Stimulated activated CD4-positive, alpha-beta T cell treated with anti-CD3 and anti-CD28 coated beads, TNF-alpha, amount 100 ng/mL, for 48 hours (primary cell): ENCODE measurements at regions not wholly inside any gene's neighbourhood (a gene's known extent, or its start where the extent isn't known, plus 50 kb on each side); places are given as distances from the start of the nearest gene placed in this dataset.
"Not testable (repeated sequence)": the region's sequence is repeated elsewhere in the genome, so short reads cannot be mapped to it uniquely, and the experiment has no call there.

Source experiments
- DNase-seq, 3 donors: peaks; one replicate each; pipeline ENCODE4 v3.0.0-alpha.2; 2020; ENCODE audit warnings: low read depth in 3 of 3

- not testable (repeated sequence) for DNase-seq
These were observed 214.6 kb downstream of the BLID start for GRCh38 chr11:121901417-121901816.

DNA sequence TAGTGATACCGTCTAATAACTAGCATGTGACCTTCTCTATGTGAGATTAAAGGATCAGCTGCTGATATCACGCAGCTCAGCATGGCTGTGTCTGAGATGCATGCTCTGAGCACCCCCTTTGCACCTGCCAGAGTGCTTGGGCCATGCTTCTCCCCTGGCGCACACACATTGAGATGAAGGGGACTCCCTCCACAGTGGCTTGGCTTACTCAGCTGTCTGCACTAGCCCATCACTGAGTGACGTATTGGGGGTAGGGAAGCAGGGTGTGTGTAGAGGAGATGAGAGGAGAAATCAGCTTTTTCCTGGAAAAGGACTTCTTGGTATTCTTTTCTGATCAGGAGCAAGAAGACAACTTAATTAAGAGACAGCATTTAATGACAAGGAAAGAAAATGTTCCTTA is 216.5 kb downstream of the BLID start:
- DNase-seq: no peak

DNA sequence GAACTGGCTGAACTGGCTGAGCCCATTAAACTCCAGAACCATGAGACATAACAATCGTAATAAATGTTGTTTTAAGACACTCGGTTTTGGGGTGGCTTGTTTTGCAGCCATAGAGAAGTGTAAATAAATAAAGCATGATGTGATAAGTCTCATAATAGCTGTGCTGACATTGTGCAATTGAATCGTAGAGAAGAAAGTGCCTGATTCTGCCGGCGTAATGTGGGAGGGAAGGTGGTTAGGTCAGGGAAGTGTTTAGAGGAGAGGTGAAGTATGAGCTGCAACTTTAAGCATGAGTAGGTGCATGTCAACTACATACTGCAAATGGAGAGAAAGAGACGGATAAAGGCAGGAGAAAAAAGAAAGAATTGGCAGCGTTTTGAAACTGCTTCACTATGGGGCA is 217.1 kb downstream of the BLID start:
- no peak for DNase-seq

DNA sequence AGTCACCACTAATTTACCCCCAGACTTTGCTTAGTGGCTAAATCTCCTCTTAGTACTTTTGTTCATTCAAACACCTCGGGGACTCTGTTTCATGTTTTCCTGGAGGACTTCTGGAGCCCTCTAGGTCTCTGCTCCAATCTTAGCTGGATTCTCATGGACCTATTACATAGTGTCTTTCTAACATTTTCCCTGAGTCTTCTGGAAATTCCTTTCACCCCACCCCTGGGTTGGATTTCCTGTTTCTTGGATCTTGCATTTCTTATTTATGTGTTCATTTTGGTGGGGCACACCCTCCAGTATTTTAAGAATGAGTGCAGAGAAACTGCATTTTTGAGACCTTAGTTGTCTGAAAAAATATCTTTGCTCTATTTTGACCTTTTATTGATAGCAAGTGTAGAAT is 220.1 kb downstream of the BLID start:
- no peak for DNase-seq

DNA sequence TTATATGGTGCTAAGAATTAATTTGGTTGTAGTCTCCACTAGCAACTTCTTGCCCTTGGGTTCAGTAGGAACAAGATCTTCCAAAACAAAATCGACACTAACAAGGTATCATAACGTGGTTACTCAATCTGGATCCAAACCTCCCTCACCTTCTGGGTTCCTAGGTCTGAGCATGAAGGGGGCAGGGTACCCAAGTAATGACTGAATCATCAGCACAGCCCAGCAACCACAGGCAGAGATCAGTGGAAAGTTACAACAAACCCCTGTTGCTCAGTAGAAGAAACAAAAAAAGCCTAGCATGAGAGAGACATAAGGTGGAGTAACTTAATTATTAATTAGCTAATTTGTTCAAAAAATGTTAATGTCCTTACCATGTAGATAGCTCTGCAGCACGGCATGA is 221.4 kb downstream of the BLID start:
- DNase-seq: no peak

DNA sequence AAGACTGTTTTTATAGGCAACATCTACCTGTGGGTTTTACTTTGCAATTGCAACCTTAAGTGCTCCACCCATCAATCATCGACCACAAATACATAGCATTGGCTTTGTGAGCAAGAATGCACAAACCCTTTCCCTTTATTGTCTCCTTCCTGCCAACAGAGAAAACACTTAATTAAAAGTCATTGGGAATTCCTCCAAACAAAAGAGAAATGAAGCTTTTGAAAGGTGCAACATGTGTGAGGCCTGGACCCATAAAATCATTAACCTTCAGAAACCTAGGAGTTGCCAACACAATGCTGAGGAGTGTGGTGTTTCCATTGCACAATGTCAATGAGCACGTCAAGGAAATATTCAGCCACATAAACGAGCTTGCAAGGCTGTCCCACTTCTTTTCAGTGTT is 223.2 kb downstream of the BLID start:
- DNase-seq: no peak

DNA sequence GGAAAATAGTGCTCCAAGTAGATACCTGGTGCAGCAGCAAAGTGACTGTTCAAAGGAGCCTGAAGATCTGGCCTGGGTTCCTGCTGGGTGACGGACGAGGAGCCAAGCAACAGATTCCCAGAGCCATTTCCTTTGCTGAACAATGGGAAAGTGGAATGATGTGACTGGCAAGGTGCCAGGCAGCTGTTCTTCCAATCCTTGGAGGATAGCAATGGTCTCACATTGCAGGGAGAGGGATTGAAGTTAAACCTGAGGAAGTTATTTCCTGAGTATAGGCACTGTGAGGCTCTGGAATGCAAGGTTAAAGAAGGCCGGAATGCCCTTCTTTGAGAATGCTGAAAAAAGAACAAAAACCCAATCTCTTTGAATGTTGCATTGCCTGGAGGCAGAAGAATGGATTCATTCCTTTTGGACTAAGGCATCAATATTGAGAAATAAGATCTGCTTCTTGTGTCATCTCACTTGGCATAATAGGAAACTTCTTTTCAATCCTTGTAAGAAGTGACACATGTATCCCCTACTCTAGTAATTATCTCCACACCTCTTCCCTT is 223.8 kb downstream of the BLID start:
- DNase-seq: no peak

DNA sequence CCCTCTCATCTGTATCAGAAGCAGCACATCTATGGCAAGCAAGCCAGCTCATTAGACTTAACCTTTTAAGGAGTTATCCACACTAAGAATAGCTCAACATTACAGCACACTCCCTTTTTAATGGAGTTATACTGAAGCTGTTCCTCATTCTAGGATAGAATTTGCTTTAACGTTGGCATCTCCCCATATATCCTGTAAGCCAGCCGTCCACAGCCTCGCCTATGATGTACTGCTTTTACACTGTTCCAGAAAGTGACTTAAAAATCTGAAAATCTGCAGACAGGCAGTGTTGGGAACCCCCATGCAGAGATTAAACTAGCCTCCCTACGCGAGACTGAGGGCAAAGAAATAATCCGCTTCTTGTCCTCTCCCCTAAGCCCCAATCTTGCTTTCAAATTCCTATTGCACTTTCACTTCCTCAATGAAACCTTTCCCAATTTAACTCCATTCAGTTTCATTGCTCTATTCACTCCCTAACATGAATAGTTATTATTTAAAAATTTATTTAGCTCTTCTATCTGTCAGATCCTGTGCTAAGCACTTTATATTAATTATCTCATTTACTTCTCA is 225.0 kb downstream of the BLID start:
- DNase-seq: no peak

GRCh38 chr11:121890377-121890776 is 225.6 kb downstream of the BLID start:
- no peak for DNase-seq

- no peak for DNase-seq
These were observed 226.1 kb downstream of the BLID start for GRCh38 chr11:121889931-121890330.

- no peak for DNase-seq
These were observed 226.8 kb downstream of the BLID start for GRCh38 chr11:121889186-121889585.

DNA sequence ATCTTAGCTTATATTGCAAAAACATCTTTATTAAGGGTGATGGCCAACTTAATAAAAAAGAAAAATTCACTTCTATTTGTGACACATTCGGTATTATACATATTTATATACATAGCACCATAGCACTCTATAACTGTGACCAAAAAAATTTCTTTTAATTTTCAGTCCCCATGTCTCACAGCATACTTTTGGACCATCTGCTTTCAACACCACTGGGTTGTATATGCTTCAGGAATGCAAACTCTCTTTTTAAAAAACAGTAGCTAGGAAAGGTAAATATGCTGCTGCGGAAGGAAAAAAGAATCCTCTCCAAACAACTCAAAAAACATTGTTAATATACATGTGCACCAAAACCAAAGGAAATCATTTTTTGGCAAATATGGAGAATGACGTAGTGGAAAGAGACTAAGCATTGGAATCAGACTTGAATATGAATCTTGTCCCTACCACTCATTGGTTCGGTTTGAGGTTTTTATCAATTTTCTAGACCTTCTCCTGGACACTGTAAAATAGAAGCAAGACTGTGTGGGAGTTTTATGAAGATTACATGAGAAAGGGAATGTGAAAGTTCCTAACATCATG is 227.9 kb downstream of the BLID start:
- no peak for DNase-seq

DNA sequence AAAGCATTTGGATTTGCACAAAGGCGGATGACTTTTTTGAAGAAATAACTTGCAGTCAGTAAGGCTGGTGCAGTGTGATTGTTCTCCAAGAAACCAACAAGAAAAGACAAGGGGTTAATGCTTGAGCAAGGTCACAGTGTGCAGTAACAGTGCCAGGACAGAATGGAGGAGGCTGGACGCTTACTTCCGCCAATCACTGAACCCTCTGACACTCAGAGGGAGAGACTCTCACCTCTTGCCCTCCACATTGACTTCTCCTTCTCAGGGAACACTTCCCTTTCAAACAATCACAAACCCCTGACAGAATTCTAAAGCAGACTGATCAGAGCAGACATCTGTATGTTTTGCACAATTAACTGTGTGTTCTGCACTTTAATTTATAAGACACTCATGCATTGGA is 228.4 kb downstream of the BLID start:
- no peak for DNase-seq

DNA sequence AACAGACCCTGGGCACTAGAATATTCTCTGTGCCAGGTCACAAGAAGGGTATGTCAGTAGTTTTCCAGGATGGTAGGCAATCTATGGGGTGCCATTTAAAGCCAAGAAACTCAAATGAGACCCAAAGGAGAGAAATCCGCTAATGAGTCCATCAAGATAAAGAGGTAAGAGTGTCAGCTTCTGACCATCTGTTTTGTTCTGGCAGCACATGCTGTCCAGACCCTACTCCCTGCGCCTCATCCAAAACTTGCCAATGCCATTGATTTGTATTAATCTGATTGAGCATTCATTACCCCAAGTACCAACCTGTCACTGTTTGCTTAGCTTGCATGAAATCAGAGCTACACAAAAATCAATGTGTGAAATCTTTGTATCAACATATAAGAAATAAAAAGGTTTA is 229.0 kb downstream of the BLID start:
- DNase-seq: no peak

DNA sequence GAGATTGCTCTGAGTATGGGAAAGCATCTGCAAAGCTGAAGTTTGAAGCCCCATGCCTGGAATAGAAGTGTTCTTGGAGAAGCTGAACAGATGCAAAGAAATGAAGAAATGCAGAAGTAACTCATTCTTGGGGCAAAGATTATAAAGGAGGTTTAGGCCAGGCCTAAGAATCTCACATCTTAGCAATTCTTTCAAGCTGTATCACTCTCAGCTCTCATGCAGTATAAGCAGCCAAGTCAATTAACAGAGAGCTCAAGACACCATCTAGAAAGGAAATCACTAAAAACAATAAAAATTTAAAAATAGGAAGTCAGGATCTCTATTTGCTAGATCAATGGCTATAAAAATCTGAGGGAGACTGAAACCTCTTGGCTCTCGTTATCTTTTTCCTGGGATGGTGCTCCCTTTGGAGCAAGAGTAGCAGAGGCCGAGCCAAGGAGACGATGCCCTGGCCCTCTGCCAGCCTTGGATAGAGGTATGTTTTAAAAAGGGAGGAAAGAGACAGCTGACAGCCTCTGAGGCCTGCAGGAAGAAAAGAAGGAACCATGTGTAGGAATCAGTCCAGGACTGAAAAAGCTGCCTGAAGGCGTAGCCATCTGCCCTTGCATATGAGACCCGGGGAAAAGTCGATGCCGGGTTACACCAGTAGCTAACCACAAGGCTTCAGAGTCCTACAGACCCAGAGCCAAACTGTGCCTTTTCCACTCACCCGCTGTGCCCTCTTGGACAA is 229.8 kb downstream of the BLID start:
- DNase-seq: no peak

DNA sequence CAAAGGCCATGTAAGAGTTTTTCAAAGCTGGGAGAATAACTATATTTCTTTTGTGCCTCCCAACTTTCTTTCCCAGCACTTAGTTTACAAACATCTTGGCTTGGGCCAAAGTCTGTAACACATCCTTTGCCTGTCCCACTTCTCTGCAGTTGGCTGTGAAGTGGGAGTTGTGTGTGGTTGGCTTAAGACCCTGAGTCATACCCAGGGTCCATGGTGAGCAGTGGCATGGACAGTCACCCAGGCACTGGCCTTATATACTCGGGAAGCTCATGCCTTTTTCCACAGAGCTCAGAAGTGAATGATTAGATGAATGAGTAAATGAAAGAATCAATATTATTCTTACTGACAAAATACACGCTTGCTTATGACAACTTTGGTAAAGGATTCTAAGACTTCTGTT is 231.4 kb downstream of the BLID start:
- DNase-seq: no peak

GRCh38 chr11:121881806-121882205 is 234.2 kb downstream of the BLID start:
- no peak for DNase-seq

GRCh38 chr11:121877152-121877551 is 238.9 kb downstream of the BLID start:
- no peak for DNase-seq

DNA sequence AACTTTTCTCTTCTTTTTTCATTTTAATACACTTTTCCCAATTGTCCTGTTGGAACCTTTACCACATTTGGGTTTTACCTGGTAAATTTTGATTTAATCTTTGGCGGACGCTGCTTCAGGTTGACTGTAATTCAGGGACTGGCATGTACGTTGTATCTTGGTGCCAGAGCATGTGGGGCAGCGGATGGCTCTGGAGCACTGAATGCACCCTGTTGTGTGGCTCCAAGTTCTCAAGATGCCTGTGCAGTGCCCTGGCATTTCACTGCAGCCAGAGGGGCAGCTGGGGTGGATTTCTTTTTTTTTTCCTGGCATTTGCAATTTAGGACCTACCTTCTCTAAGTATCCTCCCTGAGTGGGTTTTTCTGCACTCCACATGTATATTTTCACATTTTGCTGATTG is 242.2 kb downstream of the BLID start:
- no peak for DNase-seq

- no peak for DNase-seq
These were observed 243.7 kb downstream of the BLID start for GRCh38 chr11:121872356-121872755.

DNA sequence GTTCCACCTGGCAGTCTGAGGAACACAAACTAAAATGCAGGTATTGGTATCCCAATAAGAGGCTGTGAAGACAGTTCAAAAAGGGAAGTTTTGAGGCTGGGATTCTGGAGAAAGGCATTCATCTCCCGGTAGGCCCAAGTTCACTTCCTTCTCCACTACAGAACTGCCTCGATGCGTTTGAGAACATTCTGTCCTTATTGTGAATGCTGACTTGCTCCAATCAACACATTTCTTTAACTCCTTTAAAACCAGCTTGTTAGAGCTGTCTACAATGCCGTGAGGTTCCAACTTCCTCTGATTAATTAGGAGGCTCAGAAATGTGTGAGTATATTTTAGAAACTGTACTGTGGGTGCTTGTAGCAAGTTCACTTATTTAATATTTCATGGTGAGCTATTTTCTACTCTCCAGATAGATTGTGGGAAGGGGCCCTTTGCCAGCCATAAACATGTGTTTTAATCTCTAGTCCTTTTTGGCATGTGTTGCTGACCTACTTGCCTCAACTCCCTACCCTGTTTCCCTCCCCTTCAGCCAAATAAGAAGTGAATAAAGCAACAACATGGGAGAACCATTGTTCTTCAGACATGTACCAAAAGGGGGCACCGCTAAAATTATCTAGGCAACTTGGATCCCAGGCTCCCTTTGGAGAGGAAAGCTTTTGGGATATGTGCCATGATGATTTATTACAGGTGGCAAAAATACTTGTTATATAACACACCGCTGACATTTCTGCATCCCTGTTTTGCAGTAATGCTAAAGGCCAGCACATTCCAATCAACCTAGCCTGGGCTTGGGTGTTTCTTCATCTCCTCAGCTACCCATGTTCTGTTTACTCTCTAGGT is 245.6 kb downstream of the BLID start:
- no peak for DNase-seq

DNA sequence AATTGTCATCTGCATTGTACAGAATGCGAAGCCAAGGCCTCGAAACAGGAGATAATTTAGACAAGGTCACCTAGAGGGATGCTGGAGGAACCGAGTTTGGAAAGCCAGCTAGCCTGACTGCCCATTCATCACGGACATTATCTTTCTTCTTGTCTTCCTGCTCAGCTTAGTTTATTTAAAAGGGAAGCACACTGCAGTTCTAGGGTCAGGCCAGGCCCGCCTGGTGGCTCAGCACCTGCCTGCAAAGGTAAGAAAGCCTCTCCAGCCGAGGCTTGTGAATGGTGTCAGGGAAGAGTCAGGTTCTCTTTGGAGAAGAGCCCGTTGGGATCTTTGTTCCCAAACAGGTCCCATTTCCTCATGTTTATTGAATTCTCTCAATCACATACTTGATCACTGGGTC is 246.5 kb downstream of the BLID start:
- no peak for DNase-seq
